ENCODE measurements at regions not wholly inside any gene's neighbourhood (a gene's known extent, or its start where the extent isn't known, plus 50 kb on each side); places are given as distances from the start of the nearest gene placed in this dataset.

GRCh38 chr9:126228781-126229444, 97.7 kb upstream of the MVB12B start:
- peak; percentile 87 to 93 (median 92) for TF ChIP-seq CTCF (IDR thresholded peaks at IDR 0.05)
- TF ChIP-seq POLR2A (IDR thresholded peaks at IDR 0.05), result no peak
